Keratinocyte (primary cell): ENCODE measurements at regions not wholly inside any gene's neighbourhood (a gene's known extent, or its start where the extent isn't known, plus 50 kb on each side); places are given as distances from the start of the nearest gene placed in this dataset.

Source experiments
- EZH2 ChIP-seq: IDR thresholded peaks from one replicate; pipeline ENCODE4 v1.6.1; 2012; ENCODE audit warnings: inconsistent platforms, mild to moderate bottlenecking, low read length, moderate library complexity
- TF ChIP-seq, protein P1 (sequence below), 3 experiments: IDR thresholded peaks in 1 of 3; conservative IDR thresholded peaks in 1 of 3; optimal IDR thresholded peaks in 1 of 3; 2 replicates in 2 of 3; 3 replicates in 1 of 3; pipeline versions ENCODE3 to v1.5.1; 2011; ENCODE audit warnings: low read length in 3 of 3, mild to moderate bottlenecking in 3 of 3, moderate library complexity in 2 of 3, control low read depth in 1 of 3, inconsistent platforms in 1 of 3; ENCODE audit not compliant: insufficient read depth in 2 of 3; ENCODE audit errors: extremely low read depth in 1 of 3

DNA sequence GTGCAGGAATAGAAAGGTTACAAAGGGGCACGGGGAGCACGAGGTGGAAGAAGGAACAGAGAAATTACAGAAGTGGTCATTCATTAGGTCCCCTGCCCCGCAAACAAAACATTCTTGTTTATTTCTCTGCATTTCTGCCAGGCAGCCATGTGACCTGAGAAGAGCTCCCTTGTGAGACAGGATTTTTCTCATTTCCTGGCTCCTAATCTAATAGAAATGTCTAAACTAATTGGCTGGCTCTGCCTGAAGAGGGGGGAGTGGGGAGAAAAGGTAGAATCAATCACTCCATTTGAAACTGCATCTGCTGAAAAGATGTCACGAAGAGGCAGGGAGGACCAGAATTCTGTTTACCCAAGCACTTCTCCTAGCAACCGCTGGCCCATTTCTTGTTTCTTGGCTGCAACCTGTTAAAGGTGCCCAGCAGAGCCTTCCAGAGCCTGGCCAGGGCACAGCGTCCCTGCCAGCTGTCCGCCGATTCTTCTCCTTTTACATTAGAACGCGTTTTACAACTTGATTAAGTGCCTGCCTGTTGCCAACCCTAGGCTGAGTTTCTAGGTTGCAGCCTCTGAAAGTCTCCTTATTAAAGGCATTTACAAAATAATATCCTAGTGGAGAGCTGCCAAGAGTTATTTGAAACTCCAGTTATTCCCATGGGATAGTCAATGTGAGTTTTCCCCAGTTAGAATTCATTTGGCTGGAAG is 1227.6 kb downstream of the TYW1 start:
- TF ChIP-seq, protein P1, sequence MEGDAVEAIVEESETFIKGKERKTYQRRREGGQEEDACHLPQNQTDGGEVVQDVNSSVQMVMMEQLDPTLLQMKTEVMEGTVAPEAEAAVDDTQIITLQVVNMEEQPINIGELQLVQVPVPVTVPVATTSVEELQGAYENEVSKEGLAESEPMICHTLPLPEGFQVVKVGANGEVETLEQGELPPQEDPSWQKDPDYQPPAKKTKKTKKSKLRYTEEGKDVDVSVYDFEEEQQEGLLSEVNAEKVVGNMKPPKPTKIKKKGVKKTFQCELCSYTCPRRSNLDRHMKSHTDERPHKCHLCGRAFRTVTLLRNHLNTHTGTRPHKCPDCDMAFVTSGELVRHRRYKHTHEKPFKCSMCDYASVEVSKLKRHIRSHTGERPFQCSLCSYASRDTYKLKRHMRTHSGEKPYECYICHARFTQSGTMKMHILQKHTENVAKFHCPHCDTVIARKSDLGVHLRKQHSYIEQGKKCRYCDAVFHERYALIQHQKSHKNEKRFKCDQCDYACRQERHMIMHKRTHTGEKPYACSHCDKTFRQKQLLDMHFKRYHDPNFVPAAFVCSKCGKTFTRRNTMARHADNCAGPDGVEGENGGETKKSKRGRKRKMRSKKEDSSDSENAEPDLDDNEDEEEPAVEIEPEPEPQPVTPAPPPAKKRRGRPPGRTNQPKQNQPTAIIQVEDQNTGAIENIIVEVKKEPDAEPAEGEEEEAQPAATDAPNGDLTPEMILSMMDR (optimal IDR thresholded peaks at IDR 0.05 in 1 of 3, IDR thresholded peaks at IDR 0.05 in 1 of 3, conservative IDR thresholded peaks at IDR 0.05 in 1 of 3; ENCODE audit: extremely low read depth in 1 of 3, insufficient read depth in 2 of 3, low read length in 3 of 3), result no peak
- TF ChIP-seq EZH2, result no peak
